Suprapubic skin (tissue), 3 donors: ENCODE measurements at regions not wholly inside any gene's neighbourhood (a gene's known extent, or its start where the extent isn't known, plus 50 kb on each side); places are given as distances from the start of the nearest gene placed in this dataset.

Experiments used
- POLR2AphosphoS5 ChIP-seq, 3 donors: sonication (generic); formaldehyde crosslinking; IDR thresholded peaks; one replicate each; pipeline ENCODE4 v1.6.1; 2017; ENCODE audit warnings: antibody characterized with exemption in 3 of 3
- TF ChIP-seq, protein P1 (sequence below), 2 donors: fragments of 200-600 bp in 1 of 2; fragments of 450-650 bp in 1 of 2; sonication (generic) in 1 of 2; IDR thresholded peaks; one replicate each; pipeline ENCODE4 v1.5.1; 2016 to 2019; ENCODE audit warnings: antibody characterized with exemption in 2 of 2, mild to moderate bottlenecking in 1 of 2, moderate library complexity in 1 of 2

DNA sequence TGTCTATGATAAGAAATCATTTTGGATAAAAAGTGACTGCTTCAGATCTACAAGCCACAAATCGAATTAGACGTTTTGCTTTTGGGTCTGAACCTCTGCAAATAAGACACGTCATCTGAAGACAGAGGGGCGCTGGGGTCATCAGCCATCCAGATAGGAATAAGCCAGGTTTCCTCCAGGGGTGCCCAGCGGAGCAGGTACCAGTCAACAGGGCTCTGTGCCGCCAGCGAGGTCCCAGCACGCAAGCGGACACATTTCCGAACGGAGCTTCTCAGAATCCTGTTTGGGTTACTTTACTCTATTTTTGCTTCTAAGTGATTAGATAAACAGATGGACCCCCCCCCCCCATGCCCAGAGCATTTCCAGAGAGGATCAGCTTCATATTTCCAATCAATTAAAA is 873.8 kb downstream of the BRD1 start:
- TF ChIP-seq, protein P1, sequence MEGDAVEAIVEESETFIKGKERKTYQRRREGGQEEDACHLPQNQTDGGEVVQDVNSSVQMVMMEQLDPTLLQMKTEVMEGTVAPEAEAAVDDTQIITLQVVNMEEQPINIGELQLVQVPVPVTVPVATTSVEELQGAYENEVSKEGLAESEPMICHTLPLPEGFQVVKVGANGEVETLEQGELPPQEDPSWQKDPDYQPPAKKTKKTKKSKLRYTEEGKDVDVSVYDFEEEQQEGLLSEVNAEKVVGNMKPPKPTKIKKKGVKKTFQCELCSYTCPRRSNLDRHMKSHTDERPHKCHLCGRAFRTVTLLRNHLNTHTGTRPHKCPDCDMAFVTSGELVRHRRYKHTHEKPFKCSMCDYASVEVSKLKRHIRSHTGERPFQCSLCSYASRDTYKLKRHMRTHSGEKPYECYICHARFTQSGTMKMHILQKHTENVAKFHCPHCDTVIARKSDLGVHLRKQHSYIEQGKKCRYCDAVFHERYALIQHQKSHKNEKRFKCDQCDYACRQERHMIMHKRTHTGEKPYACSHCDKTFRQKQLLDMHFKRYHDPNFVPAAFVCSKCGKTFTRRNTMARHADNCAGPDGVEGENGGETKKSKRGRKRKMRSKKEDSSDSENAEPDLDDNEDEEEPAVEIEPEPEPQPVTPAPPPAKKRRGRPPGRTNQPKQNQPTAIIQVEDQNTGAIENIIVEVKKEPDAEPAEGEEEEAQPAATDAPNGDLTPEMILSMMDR (IDR thresholded peaks at IDR 0.05): no peak
- no peak for TF ChIP-seq POLR2AphosphoS5 (IDR thresholded peaks at IDR 0.05)
